PC-3 (cell line): ENCODE measurements at regions not wholly inside any gene's neighbourhood (a gene's known extent, or its start where the extent isn't known, plus 50 kb on each side); places are given as distances from the start of the nearest gene placed in this dataset.

ENCODE experiments used
- CTCF ChIP-seq: fragments of 300-600 bp; sonication (generic); conservative IDR thresholded peaks from 2 replicates; pipeline ENCODE4 v1.5.1; 2017; ENCODE audit warnings: antibody characterized with exemption, low read depth, mild to moderate bottlenecking, low read length
- EZH2 ChIP-seq: fragments of 300-600 bp; sonication (generic); IDR thresholded peaks from one replicate; pipeline ENCODE4 v1.6.1; 2017; ENCODE audit warnings: antibody characterized with exemption, mild to moderate bottlenecking, low read length; ENCODE audit not compliant: unreplicated experiment
- EZH2phosphoT487 ChIP-seq: fragments of 300-600 bp; sonication (generic); IDR thresholded peaks from 2 replicates; pipeline ENCODE4 v1.6.1; 2018; ENCODE audit warnings: mild to moderate bottlenecking, antibody characterized with exemption, low read length, borderline replicate concordance

- TF ChIP-seq CTCF = no peak
- no peak for TF ChIP-seq EZH2
- TF ChIP-seq EZH2phosphoT487 = no peak
Measured at GRCh38 chr10:10110844-10111490, 906.7 kb upstream of the CELF2 start.
